ENCODE measurements at regions not wholly inside any gene's neighbourhood (a gene's known extent, or its start where the extent isn't known, plus 50 kb on each side); places are given as distances from the start of the nearest gene placed in this dataset.

DNA sequence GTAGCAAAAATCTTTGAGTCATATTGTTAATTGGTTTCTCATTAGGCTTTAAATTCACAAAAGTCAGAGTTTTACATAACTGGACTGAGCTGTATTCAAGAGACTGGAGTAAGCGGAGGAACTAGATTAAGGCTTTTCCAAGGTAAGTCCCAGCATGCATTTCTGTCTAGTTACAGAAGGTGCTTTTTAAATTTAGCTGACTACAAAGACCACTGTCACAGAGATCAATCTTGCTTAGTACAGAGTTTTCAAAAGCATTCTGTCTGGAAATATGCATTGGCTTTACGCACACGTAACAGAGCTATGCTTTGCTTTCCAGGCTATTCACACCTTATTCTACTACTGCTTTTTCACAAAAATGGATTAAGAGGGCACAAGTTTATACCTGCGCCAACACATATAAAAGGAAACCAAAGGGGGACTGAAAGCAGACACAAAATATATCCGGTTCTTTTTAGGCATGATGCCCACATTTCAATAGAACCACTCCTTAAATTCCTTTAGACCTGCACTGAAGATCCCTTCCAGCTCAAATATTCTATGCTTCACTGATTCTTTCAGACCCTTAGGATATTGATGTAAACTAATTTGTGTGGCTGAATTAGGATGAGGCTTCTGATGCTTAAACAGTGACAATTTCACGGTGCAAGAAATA, 560.7 kb upstream of the CRIM1 start:
- TF ChIP-seq CTCF (IDR thresholded peaks at IDR 0.05), result no peak
- no peak for TF ChIP-seq EP300 (IDR thresholded peaks at IDR 0.05)
- no peak for TF ChIP-seq POLR2A (IDR thresholded peaks at IDR 0.05)

All from tibial nerve (tissue), 4 donors.